ENCODE measurements at regions not wholly inside any gene's neighbourhood (a gene's known extent, or its start where the extent isn't known, plus 50 kb on each side); places are given as distances from the start of the nearest gene placed in this dataset.

DNA sequence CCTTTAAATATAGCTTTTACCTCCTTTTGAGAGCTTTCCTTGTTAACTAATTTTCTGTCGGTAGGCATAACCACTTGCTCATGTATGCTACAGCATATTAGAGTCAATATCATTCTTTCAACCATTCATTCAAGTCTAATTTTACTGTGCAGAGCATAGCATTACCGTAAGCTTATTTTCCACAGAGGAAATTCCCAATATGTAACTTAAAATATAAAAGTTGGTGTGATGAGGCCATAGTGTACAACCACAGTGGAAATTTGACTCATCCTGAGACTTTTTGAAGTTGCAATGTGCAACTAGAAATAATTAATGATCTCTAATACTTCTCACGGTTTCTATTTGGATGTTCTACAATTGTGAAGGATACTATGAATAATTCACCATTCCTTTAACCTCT, 80.6 kb upstream of the KLF6 start:
- Mint-ChIP-seq H3K27me3 (ENCODE audit: unreplicated experiment) (no peaks in the 10 kb centered on the region), H3K36me3 (ENCODE audit: unreplicated experiment) (no peaks in the 10 kb centered on the region), H3K9me3 (ENCODE audit: unreplicated experiment) (no peaks in the 10 kb centered on the region), H3K4me1 (ENCODE audit: unreplicated experiment) (peaks cover 19% of the 10 kb centered on the region), H3K27ac (ENCODE audit: unreplicated experiment) (no peak overlapping the region), H3K4me3 (ENCODE audit: unreplicated experiment) (no peak overlapping the region)
- TF ChIP-seq, protein P1, sequence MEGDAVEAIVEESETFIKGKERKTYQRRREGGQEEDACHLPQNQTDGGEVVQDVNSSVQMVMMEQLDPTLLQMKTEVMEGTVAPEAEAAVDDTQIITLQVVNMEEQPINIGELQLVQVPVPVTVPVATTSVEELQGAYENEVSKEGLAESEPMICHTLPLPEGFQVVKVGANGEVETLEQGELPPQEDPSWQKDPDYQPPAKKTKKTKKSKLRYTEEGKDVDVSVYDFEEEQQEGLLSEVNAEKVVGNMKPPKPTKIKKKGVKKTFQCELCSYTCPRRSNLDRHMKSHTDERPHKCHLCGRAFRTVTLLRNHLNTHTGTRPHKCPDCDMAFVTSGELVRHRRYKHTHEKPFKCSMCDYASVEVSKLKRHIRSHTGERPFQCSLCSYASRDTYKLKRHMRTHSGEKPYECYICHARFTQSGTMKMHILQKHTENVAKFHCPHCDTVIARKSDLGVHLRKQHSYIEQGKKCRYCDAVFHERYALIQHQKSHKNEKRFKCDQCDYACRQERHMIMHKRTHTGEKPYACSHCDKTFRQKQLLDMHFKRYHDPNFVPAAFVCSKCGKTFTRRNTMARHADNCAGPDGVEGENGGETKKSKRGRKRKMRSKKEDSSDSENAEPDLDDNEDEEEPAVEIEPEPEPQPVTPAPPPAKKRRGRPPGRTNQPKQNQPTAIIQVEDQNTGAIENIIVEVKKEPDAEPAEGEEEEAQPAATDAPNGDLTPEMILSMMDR (IDR thresholded peaks at IDR 0.05), result no peak
- no peak for DNase-seq (ENCODE audit: extremely low spot score, unreplicated experiment)

DNA sequence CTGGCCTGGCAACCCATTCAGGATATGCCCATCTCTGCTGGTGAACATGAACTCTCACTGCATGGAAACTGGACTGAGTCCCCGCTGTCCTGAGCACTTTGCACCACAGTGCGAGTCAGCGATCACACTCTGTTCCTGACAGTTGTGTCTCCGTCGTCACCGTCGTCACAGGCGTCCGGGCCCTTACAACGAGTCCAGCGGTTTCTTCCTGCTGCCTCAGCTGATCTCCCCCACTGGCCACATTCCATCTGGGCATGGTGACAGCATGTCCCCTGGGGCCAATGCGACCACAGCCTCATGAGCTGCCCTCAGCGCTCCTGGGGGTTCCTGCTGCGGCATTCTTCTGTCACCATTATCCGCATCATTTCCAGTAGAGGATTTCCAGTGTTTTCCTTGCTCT, 76.8 kb upstream of the KLF6 start:
- no peak overlapping the region for H3K4me3 Mint-ChIP-seq (ENCODE audit: unreplicated experiment)
- no peaks in the 10 kb centered on the region for H3K27me3 Mint-ChIP-seq (ENCODE audit: unreplicated experiment)
- H3K9me3 Mint-ChIP-seq (ENCODE audit: unreplicated experiment), result no peaks in the 10 kb centered on the region
- no peaks in the 10 kb centered on the region for H3K36me3 Mint-ChIP-seq (ENCODE audit: unreplicated experiment)
- H3K27ac Mint-ChIP-seq (ENCODE audit: unreplicated experiment), result peak overlapping the region; percentile 95
- TF ChIP-seq, protein P1 (IDR thresholded peaks at IDR 0.05), result no peak
- DNase-seq (ENCODE audit: extremely low spot score, unreplicated experiment), result no peak
- H3K4me1 Mint-ChIP-seq (ENCODE audit: unreplicated experiment), result peaks cover 22% of the 10 kb centered on the region

DNA sequence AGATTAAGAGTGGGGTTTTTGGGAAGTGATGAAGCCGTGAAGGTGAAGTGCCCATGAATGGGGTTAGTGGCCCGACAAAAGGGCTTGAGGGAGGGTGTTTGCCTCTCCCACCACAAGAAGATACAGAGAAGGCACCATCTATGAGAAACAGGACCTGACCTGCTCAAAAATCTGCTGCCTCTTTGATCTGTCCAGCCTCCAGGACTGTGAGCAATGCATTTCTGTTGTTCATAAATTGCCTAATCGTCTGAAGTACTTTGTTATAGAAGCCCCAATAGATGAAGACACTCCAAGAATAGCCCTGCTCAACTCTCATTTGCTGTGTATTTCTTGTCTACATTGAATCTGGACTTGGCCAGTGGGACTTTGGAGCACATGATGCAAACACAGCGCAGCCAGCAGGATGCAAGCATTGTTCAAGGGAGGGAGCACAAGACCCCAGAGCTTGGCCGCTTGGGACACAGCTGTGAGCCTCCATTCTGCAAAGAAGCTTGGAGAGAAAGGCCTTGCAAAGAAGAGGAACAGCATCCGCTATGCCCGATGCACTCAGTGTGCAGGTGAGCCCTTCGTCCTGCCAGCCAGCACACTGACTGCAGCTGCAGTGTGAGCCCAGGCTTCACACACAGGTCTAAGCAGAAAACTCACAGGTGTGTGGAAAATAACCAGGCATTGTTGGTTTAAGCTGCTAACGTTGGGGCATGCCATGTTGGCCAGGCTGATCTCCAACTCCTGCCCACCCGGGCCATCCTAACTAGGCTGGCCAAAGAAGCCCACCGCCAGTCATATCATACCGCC, 73.2 kb upstream of the KLF6 start:
- no peaks in the 10 kb centered on the region for H3K27me3 Mint-ChIP-seq (ENCODE audit: unreplicated experiment)
- no peaks in the 10 kb centered on the region for H3K9me3 Mint-ChIP-seq (ENCODE audit: unreplicated experiment)
- no peak overlapping the region for H3K27ac Mint-ChIP-seq (ENCODE audit: unreplicated experiment)
- no peak for DNase-seq (ENCODE audit: extremely low spot score, unreplicated experiment)
- H3K36me3 Mint-ChIP-seq (ENCODE audit: unreplicated experiment), result no peaks in the 10 kb centered on the region
- TF ChIP-seq, protein P1 (IDR thresholded peaks at IDR 0.05), result no peak
- H3K4me1 Mint-ChIP-seq (ENCODE audit: unreplicated experiment), result peaks cover 33% of the 10 kb centered on the region
- H3K4me3 Mint-ChIP-seq (ENCODE audit: unreplicated experiment), result no peak overlapping the region

DNA sequence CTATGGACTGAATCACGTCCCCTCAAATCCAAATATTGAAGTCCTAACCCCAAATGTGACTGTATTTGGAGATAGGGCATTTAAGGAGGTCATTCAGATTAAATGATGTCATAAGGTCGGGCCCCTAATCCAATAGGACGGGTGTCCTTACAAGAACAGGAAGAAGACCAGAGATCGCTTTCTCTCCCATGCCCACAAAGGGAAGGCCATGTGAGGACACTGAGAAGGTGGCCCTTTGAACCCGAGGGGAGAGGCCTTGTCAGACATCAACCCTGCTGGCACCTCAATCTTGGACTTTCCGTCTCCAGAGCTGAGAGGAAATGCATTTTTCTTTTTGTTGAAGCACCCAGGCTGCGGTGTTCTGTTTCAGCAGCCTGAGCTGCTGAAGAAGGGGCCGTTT, 72.3 kb upstream of the KLF6 start:
- TF ChIP-seq, protein P1 (IDR thresholded peaks at IDR 0.05), result no peak
- H3K9me3 Mint-ChIP-seq (ENCODE audit: unreplicated experiment), result no peaks in the 10 kb centered on the region
- no peaks in the 10 kb centered on the region for H3K36me3 Mint-ChIP-seq (ENCODE audit: unreplicated experiment)
- peaks cover 42% of the 10 kb centered on the region for H3K4me1 Mint-ChIP-seq (ENCODE audit: unreplicated experiment)
- no peak overlapping the region for H3K27ac Mint-ChIP-seq (ENCODE audit: unreplicated experiment)
- no peak for DNase-seq (ENCODE audit: extremely low spot score, unreplicated experiment)
- no peaks in the 10 kb centered on the region for H3K27me3 Mint-ChIP-seq (ENCODE audit: unreplicated experiment)
- no peak overlapping the region for H3K4me3 Mint-ChIP-seq (ENCODE audit: unreplicated experiment)

DNA sequence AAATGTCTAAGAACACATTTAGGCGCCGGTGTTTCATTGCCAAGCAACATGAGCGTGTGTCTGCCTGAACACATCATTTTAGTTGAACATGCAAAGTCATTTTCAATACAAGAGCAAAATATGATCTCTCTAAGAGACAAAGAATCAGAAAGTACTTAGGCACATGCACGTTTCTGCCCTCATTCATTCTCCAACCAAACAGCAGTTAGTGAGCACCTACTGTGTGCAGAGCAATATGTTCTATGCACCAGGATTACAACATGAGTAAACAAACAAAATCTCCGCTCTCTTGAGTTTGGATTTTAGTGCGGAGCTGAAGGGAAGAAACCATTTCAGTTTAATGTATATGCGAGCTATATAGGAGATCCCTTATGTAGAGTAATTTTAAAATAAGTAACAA, 71.6 kb upstream of the KLF6 start:
- TF ChIP-seq, protein P1 (IDR thresholded peaks at IDR 0.05), result no peak
- H3K27me3 Mint-ChIP-seq (ENCODE audit: unreplicated experiment), result no peaks in the 10 kb centered on the region
- H3K27ac Mint-ChIP-seq (ENCODE audit: unreplicated experiment), result no peak overlapping the region
- no peak overlapping the region for H3K4me3 Mint-ChIP-seq (ENCODE audit: unreplicated experiment)
- H3K36me3 Mint-ChIP-seq (ENCODE audit: unreplicated experiment), result no peaks in the 10 kb centered on the region
- no peaks in the 10 kb centered on the region for H3K9me3 Mint-ChIP-seq (ENCODE audit: unreplicated experiment)
- peaks cover 42% of the 10 kb centered on the region for H3K4me1 Mint-ChIP-seq (ENCODE audit: unreplicated experiment)
- no peak for DNase-seq (ENCODE audit: extremely low spot score, unreplicated experiment)

Measured in osteocyte (in vitro differentiated cells).